GM19238 (cell line): ENCODE measurements at regions not wholly inside any gene's neighbourhood (a gene's known extent, or its start where the extent isn't known, plus 50 kb on each side); places are given as distances from the start of the nearest gene placed in this dataset.
"Not testable (repeated sequence)": the region's sequence is repeated elsewhere in the genome, so short reads cannot be mapped to it uniquely, and the experiment has no call there.

Experiments used
- DNase-seq: peaks from one replicate; pipeline ENCODE4 v3.0.0; 2011; ENCODE audit warnings: low spot score; ENCODE audit not compliant: insufficient read length

- DNase-seq: no peak
Observed at GRCh38 chr5:63563008-63563917, 399.0 kb downstream of the HTR1A start.

- DNase-seq: no peak
Observed at GRCh38 chr5:63555874-63556273, 406.4 kb downstream of the HTR1A start.

- no peak for DNase-seq
Observed at GRCh38 chr5:63554191-63554590, 408.1 kb downstream of the HTR1A start.

- DNase-seq: no peak
Observed at GRCh38 chr5:63553073-63553472, 409.2 kb downstream of the HTR1A start.

GRCh38 chr5:63535840-63536602, 426.2 kb downstream of the HTR1A start:
- no peak for DNase-seq

- no peak for DNase-seq
Observed at GRCh38 chr5:63524281-63524680, 438.0 kb downstream of the HTR1A start.

GRCh38 chr5:63516006-63516405, 446.2 kb downstream of the HTR1A start:
- no peak for DNase-seq

GRCh38 chr5:63500242-63500641, 462.0 kb downstream of the HTR1A start:
- no peak for DNase-seq

GRCh38 chr5:63495225-63495624, 467.0 kb downstream of the HTR1A start:
- DNase-seq: no peak

GRCh38 chr5:63483338-63483737, 478.9 kb downstream of the HTR1A start:
- no peak for DNase-seq

GRCh38 chr5:63473335-63473967, 488.8 kb downstream of the HTR1A start:
- no peak for DNase-seq

- no peak for DNase-seq
Observed at GRCh38 chr5:63456279-63456678, 506.0 kb downstream of the HTR1A start.

- no peak for DNase-seq
Observed at GRCh38 chr5:63451188-63451587, 511.1 kb downstream of the HTR1A start.

- no peak for DNase-seq
Observed at GRCh38 chr5:63439537-63439936, 522.7 kb downstream of the HTR1A start.

- no peak for DNase-seq
Observed at GRCh38 chr5:63409737-63410136, 552.5 kb downstream of the HTR1A start.

- no peak for DNase-seq
Observed at GRCh38 chr5:63408984-63409383, 553.3 kb downstream of the HTR1A start.

GRCh38 chr5:63401436-63402046, 560.7 kb downstream of the HTR1A start:
- no peak for DNase-seq

GRCh38 chr5:63400079-63400478, 562.2 kb downstream of the HTR1A start:
- no peak for DNase-seq

GRCh38 chr5:63398346-63398745, 563.9 kb downstream of the HTR1A start:
- DNase-seq: no peak

GRCh38 chr5:63388188-63388587, 574.1 kb downstream of the HTR1A start:
- DNase-seq: not testable (repeated sequence)

GRCh38 chr5:63375851-63376250, 586.4 kb downstream of the HTR1A start:
- no peak for DNase-seq

GRCh38 chr5:63374085-63374484, 588.2 kb downstream of the HTR1A start:
- DNase-seq: no peak
